ENCODE measurements at regions not wholly inside any gene's neighbourhood (a gene's known extent, or its start where the extent isn't known, plus 50 kb on each side); places are given as distances from the start of the nearest gene placed in this dataset.

GRCh38 chr6:114595591-114595990 is 252.8 kb upstream of the HS3ST5 start:
- WGBS, 2 donors = 8 to 10% methylated on average over 2 of the region's 2 CpGs
- H3K4me3 ChIP-seq (ENCODE audit: low read length in 2 of 2) = no peak overlapping the region
- H3K9me3 ChIP-seq (ENCODE audit: control insufficient read depth, low read length) = no peaks in the 10 kb centered on the region
- ATAC-seq (ENCODE audit: low FRiP score) = no peak
- no peaks in the 10 kb centered on the region for H3K4me1 ChIP-seq (ENCODE audit: control insufficient read depth in 1 of 2, insufficient read depth in 2 of 2, low read length in 2 of 2)
- H3K36me3 ChIP-seq (ENCODE audit: control insufficient read depth in 1 of 2, insufficient read depth in 2 of 2, low read length in 1 of 2) = no peaks in the 10 kb centered on the region
- no peaks in the 10 kb centered on the region for H3K27me3 ChIP-seq (ENCODE audit: control insufficient read depth in 1 of 2, insufficient read depth in 2 of 2, low read length in 1 of 2)
- H3K27ac ChIP-seq (ENCODE audit: low read depth in 1 of 2, low read length in 2 of 2) = no peak overlapping the region
- intact Hi-C loops (cut with DNase I) = no loop called here
- no peak for DNase-seq

- ATAC-seq (ENCODE audit: low FRiP score) (no peak), DNase-seq (no peak)
- Histone ChIP-seq H3K27ac (ENCODE audit: low read depth in 1 of 2, low read length in 2 of 2) (no peak overlapping the region), H3K9me3 (ENCODE audit: control insufficient read depth, low read length) (no peaks in the 10 kb centered on the region), H3K4me3 (ENCODE audit: low read length in 2 of 2) (no peak overlapping the region), H3K4me1 (ENCODE audit: control insufficient read depth in 1 of 2, insufficient read depth in 2 of 2, low read length in 2 of 2) (no peaks in the 10 kb centered on the region), H3K36me3 (ENCODE audit: control insufficient read depth in 1 of 2, insufficient read depth in 2 of 2, low read length in 1 of 2) (no peaks in the 10 kb centered on the region), H3K27me3 (ENCODE audit: control insufficient read depth in 1 of 2, insufficient read depth in 2 of 2, low read length in 1 of 2) (no peaks in the 10 kb centered on the region)
- intact Hi-C loops (cut with DNase I) = no loop called here
- WGBS, 2 donors = 38 to 43% methylated on average over 1 of the region's 1 CpG
Measured at GRCh38 chr6:114595186-114595585, 252.4 kb upstream of the HS3ST5 start.

- Histone ChIP-seq H3K4me3 (ENCODE audit: low read length in 2 of 2) (no peak overlapping the region), H3K4me1 (ENCODE audit: control insufficient read depth in 1 of 2, insufficient read depth in 2 of 2, low read length in 2 of 2) (no peaks in the 10 kb centered on the region), H3K9me3 (ENCODE audit: control insufficient read depth, low read length) (no peaks in the 10 kb centered on the region), H3K27ac (ENCODE audit: low read depth in 1 of 2, low read length in 2 of 2) (no peak overlapping the region), H3K27me3 (ENCODE audit: control insufficient read depth in 1 of 2, insufficient read depth in 2 of 2, low read length in 1 of 2) (no peaks in the 10 kb centered on the region), H3K36me3 (ENCODE audit: control insufficient read depth in 1 of 2, insufficient read depth in 2 of 2, low read length in 1 of 2) (no peaks in the 10 kb centered on the region)
- DNase-seq = no peak
- ATAC-seq (ENCODE audit: low FRiP score) = no peak
- WGBS, 2 donors = 69 to 73% methylated on average over 4 of the region's 4 CpGs
- intact Hi-C loops (cut with DNase I) = no loop called here
Measured at GRCh38 chr6:114592506-114592905, 249.7 kb upstream of the HS3ST5 start.

GRCh38 chr6:114588726-114589125 is 245.9 kb upstream of the HS3ST5 start:
- intact Hi-C loops (cut with DNase I) = no loop called here
- Histone ChIP-seq H3K36me3 (ENCODE audit: control insufficient read depth in 1 of 2, insufficient read depth in 2 of 2, low read length in 1 of 2) (no peaks in the 10 kb centered on the region), H3K4me3 (ENCODE audit: low read length in 2 of 2) (no peak overlapping the region), H3K4me1 (ENCODE audit: control insufficient read depth in 1 of 2, insufficient read depth in 2 of 2, low read length in 2 of 2) (no peaks in the 10 kb centered on the region), H3K27ac (ENCODE audit: low read depth in 1 of 2, low read length in 2 of 2) (no peak overlapping the region), H3K27me3 (ENCODE audit: control insufficient read depth in 1 of 2, insufficient read depth in 2 of 2, low read length in 1 of 2) (no peaks in the 10 kb centered on the region), H3K9me3 (ENCODE audit: control insufficient read depth, low read length) (peaks cover 1% of the 10 kb centered on the region)
- 53 to 67% methylated on average over 5 of the region's 5 CpGs for WGBS, 2 donors
- DNase-seq (no peak), ATAC-seq (ENCODE audit: low FRiP score) (no peak)

DNA sequence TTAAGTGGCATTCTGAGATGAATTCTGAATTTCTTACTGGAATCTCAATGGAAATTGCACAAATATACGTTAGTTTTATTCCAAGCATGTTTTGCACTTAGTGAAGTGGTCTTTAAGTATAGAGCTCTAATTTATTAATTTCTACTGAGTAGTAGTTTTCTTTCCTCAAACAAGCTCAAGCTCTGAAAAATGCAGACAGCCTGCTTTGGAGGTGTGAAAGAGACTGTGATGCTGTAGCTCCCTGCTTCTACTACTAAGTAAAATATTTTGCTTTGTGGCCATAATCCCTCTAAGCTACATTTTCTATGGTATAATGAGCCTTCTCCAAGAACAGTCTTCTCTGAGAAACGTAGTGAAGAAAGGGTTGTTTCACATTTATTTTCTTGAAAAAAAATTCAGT is 243.5 kb upstream of the HS3ST5 start:
- Histone ChIP-seq H3K27ac (ENCODE audit: low read depth in 1 of 2, low read length in 2 of 2) (no peak overlapping the region), H3K36me3 (ENCODE audit: control insufficient read depth in 1 of 2, insufficient read depth in 2 of 2, low read length in 1 of 2) (no peaks in the 10 kb centered on the region), H3K27me3 (ENCODE audit: control insufficient read depth in 1 of 2, insufficient read depth in 2 of 2, low read length in 1 of 2) (no peaks in the 10 kb centered on the region), H3K9me3 (ENCODE audit: control insufficient read depth, low read length) (peaks cover 3% of the 10 kb centered on the region), H3K4me1 (ENCODE audit: control insufficient read depth in 1 of 2, insufficient read depth in 2 of 2, low read length in 2 of 2) (no peaks in the 10 kb centered on the region), H3K4me3 (ENCODE audit: low read length in 2 of 2) (no peak overlapping the region)
- WGBS, 2 donors = 60 to 62% methylated on average over 2 of the region's 2 CpGs
- DNase-seq = no peak
- ATAC-seq (ENCODE audit: low FRiP score) = no peak
- intact Hi-C loops (cut with DNase I) = no loop called here

DNA sequence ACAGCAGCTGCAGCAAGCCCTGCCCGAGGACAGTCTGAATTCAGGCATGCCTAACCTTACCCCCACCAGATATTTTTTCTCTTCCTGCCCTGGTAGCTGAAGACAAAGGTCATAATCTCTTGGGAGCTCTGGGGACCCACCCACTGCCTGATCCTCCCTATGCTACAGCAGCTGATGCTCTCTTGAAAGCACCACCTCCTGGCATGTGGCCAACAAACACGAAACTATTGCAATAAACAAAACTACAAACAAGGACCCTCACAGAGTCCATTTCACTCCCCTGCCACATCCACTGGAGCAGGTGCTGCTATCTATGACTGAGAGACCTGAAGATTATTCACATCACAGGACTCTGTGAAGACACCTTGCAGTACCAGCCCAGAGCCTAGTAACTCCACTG is 238.5 kb upstream of the HS3ST5 start:
- Histone ChIP-seq H3K27ac (ENCODE audit: low read depth in 1 of 2, low read length in 2 of 2) (no peak overlapping the region), H3K27me3 (ENCODE audit: control insufficient read depth in 1 of 2, insufficient read depth in 2 of 2, low read length in 1 of 2) (no peaks in the 10 kb centered on the region), H3K36me3 (ENCODE audit: control insufficient read depth in 1 of 2, insufficient read depth in 2 of 2, low read length in 1 of 2) (no peaks in the 10 kb centered on the region), H3K4me1 (ENCODE audit: control insufficient read depth in 1 of 2, insufficient read depth in 2 of 2, low read length in 2 of 2) (no peaks in the 10 kb centered on the region), H3K9me3 (ENCODE audit: control insufficient read depth, low read length) (peaks cover 3% of the 10 kb centered on the region), H3K4me3 (ENCODE audit: low read length in 2 of 2) (no peak overlapping the region)
- no peak for ATAC-seq (ENCODE audit: low FRiP score)
- intact Hi-C loops (cut with DNase I) = no loop called here
- 74 to 75% methylated on average over 2 of the region's 2 CpGs for WGBS, 2 donors
- no peak for DNase-seq

- no peak for ATAC-seq (ENCODE audit: low FRiP score)
- intact Hi-C loops (cut with DNase I) = no loop called here
- H3K36me3 ChIP-seq (ENCODE audit: control insufficient read depth in 1 of 2, insufficient read depth in 2 of 2, low read length in 1 of 2) = no peaks in the 10 kb centered on the region
- no peaks in the 10 kb centered on the region for H3K4me1 ChIP-seq (ENCODE audit: control insufficient read depth in 1 of 2, insufficient read depth in 2 of 2, low read length in 2 of 2)
- 69 to 71% methylated on average over 3 of the region's 3 CpGs for WGBS, 2 donors
- H3K9me3 ChIP-seq (ENCODE audit: control insufficient read depth, low read length) = peaks cover 2% of the 10 kb centered on the region
- no peaks in the 10 kb centered on the region for H3K27me3 ChIP-seq (ENCODE audit: control insufficient read depth in 1 of 2, insufficient read depth in 2 of 2, low read length in 1 of 2)
- no peak overlapping the region for H3K4me3 ChIP-seq (ENCODE audit: low read length in 2 of 2)
- peak in 1 of 2 donors; percentile 55 for DNase-seq
- no peak overlapping the region for H3K27ac ChIP-seq (ENCODE audit: low read depth in 1 of 2, low read length in 2 of 2)
Measured at GRCh38 chr6:114580882-114581281, 238.1 kb upstream of the HS3ST5 start.

GRCh38 chr6:114579486-114579885 is 236.7 kb upstream of the HS3ST5 start:
- Histone ChIP-seq H3K27ac (ENCODE audit: low read depth in 1 of 2, low read length in 2 of 2) (no peak overlapping the region), H3K27me3 (ENCODE audit: control insufficient read depth in 1 of 2, insufficient read depth in 2 of 2, low read length in 1 of 2) (no peaks in the 10 kb centered on the region), H3K9me3 (ENCODE audit: control insufficient read depth, low read length) (peaks cover 1% of the 10 kb centered on the region), H3K36me3 (ENCODE audit: control insufficient read depth in 1 of 2, insufficient read depth in 2 of 2, low read length in 1 of 2) (no peaks in the 10 kb centered on the region), H3K4me3 (ENCODE audit: low read length in 2 of 2) (no peak overlapping the region), H3K4me1 (ENCODE audit: control insufficient read depth in 1 of 2, insufficient read depth in 2 of 2, low read length in 2 of 2) (no peaks in the 10 kb centered on the region)
- DNase-seq (no peak), ATAC-seq (ENCODE audit: low FRiP score) (no peak)
- intact Hi-C loops (cut with DNase I) = no loop called here

DNA sequence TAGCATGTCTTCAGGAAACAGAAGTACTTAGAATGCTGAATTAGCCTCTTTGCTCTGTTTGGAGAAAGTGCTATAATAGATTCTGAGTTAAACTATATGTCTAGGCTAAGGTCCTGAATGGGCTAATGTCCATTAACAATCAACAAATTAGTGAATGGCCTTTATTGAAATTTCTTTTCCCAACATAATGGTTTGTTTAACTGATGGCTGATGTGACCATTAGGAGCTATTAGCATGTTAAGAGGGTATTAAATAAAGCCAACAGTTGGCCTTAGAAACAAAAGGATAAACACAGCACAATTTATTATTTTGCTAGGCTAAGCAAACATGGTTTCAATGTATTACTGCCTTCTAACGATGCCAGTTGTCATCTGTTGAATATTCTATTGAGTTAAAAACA is 234.3 kb upstream of the HS3ST5 start:
- H3K4me1 ChIP-seq (ENCODE audit: control insufficient read depth in 1 of 2, insufficient read depth in 2 of 2, low read length in 2 of 2) = no peaks in the 10 kb centered on the region
- intact Hi-C loops (cut with DNase I) = no loop called here
- WGBS, 2 donors = 18 to 42% methylated on average over 1 of the region's 1 CpG
- no peak overlapping the region for H3K27ac ChIP-seq (ENCODE audit: low read depth in 1 of 2, low read length in 2 of 2)
- DNase-seq = no peak
- H3K36me3 ChIP-seq (ENCODE audit: control insufficient read depth in 1 of 2, insufficient read depth in 2 of 2, low read length in 1 of 2) = no peaks in the 10 kb centered on the region
- ATAC-seq (ENCODE audit: low FRiP score) = no peak
- H3K27me3 ChIP-seq (ENCODE audit: control insufficient read depth in 1 of 2, insufficient read depth in 2 of 2, low read length in 1 of 2) = no peaks in the 10 kb centered on the region
- no peak overlapping the region for H3K4me3 ChIP-seq (ENCODE audit: low read length in 2 of 2)
- peaks cover 1% of the 10 kb centered on the region for H3K9me3 ChIP-seq (ENCODE audit: control insufficient read depth, low read length)
